SK-N-DZ (cell line): ENCODE measurements at regions not wholly inside any gene's neighbourhood (a gene's known extent, or its start where the extent isn't known, plus 50 kb on each side); places are given as distances from the start of the nearest gene placed in this dataset.

Experiments
- DNase-seq: peaks from one replicate; pipeline ENCODE4 v3.0.0-alpha.2; 2015; ENCODE audit warnings: low spot score

DNA sequence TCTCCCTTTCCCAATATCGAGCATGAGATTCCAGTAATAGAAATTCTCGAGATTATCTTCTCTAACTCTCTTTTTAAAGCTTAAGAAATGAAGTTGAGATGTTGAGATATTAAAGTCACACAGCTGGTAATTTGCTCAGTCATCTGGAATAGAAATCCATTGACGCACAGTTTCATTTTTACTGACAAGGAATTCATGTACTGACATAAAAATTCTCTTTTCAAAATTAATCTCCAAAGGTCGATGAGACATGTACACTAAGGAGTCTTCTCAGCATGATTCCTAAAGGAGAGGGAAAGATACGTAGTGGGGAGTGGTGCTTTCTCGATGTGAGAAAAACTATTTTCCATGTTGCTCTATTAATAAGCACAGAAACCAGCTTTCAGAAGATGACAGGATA lies 1639.5 kb upstream of the MIR17HG start:
- no peak for DNase-seq

GRCh38 chr13:89721216-89721615 lies 1626.3 kb upstream of the MIR17HG start:
- no peak for DNase-seq

GRCh38 chr13:89726690-89727435 lies 1620.6 kb upstream of the MIR17HG start:
- DNase-seq: no peak

GRCh38 chr13:89733829-89734228 lies 1613.7 kb upstream of the MIR17HG start:
- peak; percentile 85 for DNase-seq

DNA sequence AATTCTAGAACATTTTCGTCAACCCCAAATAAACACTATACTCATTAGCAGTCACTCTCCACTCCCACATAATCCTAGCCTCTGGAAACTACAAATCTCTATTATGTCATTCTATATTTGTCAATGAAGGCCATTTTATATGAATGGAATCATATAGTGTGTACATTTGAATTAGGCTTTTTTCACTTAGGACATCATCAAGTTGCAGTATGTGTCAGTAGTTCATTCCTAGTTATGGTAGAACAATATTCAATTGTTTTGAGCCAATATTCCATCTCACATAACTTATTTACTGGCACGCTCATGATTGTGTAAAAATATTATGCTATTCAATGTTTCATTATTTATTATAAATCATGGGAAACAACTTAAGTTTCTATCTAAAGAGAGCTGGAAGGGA lies 1610.4 kb upstream of the MIR17HG start:
- DNase-seq: no peak

DNA sequence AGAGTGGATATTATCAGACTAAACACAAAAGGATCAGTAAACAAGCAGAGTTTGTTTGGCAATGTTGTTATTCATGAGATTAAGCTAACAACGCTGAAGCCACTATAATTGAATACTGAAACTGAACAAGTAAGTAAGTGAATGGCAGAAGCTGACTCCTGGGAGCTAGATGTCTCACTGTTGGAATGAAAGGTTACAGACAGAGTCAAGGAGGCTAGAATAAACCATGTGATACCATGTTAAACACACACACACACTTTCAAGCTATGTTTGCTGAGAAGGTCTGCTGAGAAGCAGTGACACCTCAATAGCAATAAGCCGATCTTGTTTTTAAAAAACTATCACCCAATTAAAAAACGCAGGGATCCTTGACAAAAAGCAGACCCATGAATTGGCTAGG lies 1609.4 kb upstream of the MIR17HG start:
- DNase-seq: no peak

DNA sequence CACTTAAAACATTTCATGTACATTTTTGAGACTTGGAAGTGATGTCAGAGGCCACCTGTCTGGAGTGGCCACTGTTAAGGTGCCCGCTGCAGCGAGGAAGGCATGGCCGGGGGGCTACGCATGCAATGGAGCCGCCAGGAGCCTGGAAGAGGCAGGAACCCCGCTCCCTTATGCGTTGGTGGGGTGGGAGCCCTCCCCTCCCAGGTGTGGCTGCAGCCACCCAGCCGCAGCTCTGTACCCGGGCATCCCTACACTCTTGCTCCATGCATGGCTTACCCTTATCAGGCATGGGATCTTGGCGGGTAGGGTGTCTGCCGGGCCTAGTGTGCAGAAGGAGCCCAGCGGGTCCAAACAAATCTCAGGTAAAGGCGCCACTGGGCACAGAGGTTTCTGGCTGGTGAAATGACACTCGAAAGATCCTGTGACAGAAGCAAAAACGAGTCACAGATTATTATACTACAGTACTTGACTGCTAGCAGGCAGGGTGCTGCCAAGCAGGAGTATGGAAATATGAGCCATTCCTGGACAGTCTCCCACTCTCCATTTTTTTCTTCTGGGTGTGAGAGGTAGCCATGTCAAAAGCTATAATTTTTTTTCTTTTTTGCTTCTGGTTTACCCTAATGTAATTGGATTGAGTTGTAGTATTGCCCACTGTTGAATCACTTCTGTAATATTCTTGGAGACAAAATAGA lies 1606.3 kb upstream of the MIR17HG start:
- DNase-seq: no peak

DNA sequence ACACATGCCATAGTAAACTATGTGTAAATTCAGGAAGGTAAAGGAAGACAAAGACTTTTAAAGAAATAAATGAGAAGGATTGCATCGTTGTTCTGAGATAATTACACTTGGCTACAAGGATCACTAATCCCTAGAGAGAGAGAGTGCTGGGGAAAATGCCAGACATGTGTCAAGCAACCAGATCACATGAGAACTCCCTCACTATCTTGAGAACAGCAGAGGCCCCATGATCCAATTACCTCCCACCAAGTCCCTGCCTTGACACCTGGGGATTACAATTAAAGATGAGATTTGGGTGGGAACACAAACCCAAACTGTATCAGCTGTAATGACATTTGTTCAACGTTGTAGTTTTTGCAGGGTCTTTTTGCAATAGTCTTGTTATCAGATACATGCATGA lies 1600.9 kb upstream of the MIR17HG start:
- peak; percentile 73 for DNase-seq

DNA sequence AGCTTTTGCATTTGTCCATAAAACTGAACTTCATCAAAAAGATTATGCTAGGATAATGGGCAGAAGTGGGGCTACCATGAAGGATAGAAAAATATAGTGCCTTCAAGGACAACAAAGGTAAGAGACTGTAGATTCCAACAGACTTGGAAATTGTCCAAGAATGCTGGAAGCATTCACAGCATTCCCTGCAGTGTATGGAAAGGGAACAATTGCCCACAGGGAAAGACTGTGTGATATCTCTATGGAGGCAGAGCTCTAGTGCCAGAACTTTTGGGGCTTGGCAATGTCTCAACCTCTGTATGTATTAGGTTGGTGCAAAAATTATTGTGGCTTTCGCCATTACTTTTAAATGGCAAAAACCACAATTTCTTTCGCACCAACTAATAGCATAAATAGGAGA lies 1598.8 kb upstream of the MIR17HG start:
- DNase-seq: no peak

DNA sequence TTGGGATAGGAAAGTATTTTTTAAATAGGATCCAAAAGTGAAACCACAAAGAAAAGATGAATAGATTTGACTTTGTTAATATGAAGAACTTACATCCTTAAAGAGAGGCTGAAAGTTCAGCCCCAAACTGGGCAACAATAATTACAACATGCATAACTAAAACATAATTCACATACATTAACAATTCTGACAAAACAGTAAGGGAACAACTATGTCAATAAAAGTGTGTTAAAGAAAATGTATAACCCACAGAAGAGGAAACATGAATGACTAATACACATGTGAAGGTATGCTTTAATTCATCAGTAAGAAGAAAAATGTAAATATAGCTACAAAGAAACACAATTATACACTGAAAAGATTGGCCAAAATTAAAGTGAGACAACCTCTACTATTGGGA lies 1597.6 kb upstream of the MIR17HG start:
- no peak for DNase-seq

- no peak for DNase-seq
These were observed 1597.1 kb upstream of the MIR17HG start for GRCh38 chr13:89750371-89750770.

GRCh38 chr13:89751432-89751930 lies 1596.0 kb upstream of the MIR17HG start:
- no peak for DNase-seq

- DNase-seq: no peak
These were observed 1595.1 kb upstream of the MIR17HG start for GRCh38 chr13:89752394-89752793.

- no peak for DNase-seq
These were observed 1591.6 kb upstream of the MIR17HG start for GRCh38 chr13:89755729-89756492.

- no peak for DNase-seq
These were observed 1584.5 kb upstream of the MIR17HG start for GRCh38 chr13:89763005-89763404.

GRCh38 chr13:89783221-89783755 lies 1564.2 kb upstream of the MIR17HG start:
- DNase-seq: no peak

DNA sequence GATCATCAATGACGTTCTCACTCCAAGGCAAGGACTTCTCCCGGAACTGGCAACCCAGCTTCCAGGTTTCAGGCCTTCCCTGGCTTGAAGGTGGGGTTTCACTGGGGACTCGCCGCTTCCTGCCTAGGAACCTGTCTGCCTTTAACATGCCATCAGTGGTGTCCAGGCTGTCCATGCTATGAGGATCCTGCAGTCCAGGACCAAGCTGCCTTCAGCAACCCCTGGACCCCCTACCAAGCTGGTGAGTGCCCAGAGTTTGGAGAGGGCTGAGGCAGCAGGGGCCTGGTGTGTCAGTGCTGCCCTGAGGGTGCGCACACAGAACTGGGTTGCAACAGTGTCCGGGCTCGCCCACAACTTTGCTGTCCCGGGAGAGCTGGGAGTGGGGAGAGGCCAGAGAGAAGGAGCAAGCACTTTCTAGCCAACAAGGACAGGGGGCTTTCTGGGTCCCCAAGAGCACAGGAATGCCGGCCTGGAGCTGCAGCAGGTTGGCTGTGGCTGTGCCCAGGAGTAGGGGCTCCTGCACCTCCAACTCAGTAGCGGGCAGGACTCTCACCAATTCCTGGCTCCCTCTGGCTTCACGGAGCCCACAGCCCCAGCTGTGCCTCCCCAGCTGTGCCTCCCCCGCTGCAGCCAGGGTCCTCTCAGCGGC lies 1563.2 kb upstream of the MIR17HG start:
- no peak for DNase-seq

DNA sequence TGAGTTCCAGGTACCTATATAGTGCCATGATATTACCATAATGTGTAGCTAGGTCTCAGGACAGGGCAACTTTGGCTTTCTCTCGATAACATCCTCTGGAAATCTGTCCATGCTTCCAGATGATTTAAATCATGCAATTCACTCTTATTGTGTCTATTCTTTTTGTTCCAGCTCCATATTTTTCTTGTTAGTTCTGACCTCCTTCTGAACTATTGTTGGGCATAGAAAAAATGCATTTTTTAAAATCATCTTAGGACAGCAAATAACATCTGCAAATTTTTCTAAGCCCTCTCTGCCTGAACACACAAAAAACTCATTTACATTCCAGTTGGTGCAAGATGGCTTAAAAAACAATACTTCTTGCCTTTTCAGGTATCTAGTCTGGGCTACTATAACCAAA lies 1561.0 kb upstream of the MIR17HG start:
- DNase-seq: no peak

GRCh38 chr13:89790696-89791095 lies 1556.8 kb upstream of the MIR17HG start:
- DNase-seq: no peak

GRCh38 chr13:89791971-89792630 lies 1555.4 kb upstream of the MIR17HG start:
- no peak for DNase-seq

DNA sequence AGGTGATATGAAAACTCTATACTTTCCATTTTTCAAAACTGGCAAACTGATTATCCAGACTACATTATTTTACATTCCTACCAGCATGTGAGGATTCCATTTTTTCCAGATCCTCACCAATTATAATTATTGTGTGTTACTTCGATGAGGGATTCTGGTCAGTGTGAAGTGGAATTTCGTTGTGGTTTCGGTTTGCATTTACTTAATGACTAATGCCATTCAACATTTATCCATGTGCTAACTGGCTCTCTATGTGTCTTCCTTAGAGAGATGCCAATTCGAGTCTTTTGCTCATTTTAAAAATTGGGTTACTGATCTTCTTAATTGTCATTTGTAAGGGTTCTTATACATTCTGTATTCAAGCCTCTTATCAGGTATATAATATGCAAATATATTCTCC lies 1551.3 kb upstream of the MIR17HG start:
- no peak for DNase-seq
